Activated B cell treated with CpG ODN at 0.5 μM for 24 hours (primary cell): ENCODE measurements at regions not wholly inside any gene's neighbourhood (a gene's known extent, or its start where the extent isn't known, plus 50 kb on each side); places are given as distances from the start of the nearest gene placed in this dataset.

Source experiments
- ATAC-seq: fragments of 200-7000 bp; cut with Tn5 transposase; one replicate; pipeline ENCODE4 v1.10.0; 2021; ENCODE audit warnings: low read depth, mild to moderate bottlenecking, moderate library complexity
- CTCF ChIA-PET: fragments of 350-600 bp; sonication (Branson Sonifier 250); formaldehyde crosslinking; loops from one replicate; lab custom pipeline; 2021; ENCODE audit warnings: antibody characterized with exemption; lab: Charles Lee
- POLR2A ChIA-PET: fragments of 350-600 bp; sonication (Branson Sonifier 250); formaldehyde crosslinking; loops from one replicate; lab custom pipeline; 2021; ENCODE audit warnings: antibody characterized with exemption; lab: Charles Lee
- DNase-seq: peaks from one replicate; pipeline ENCODE4 v3.0.0; 2022
- H3K27ac Mint-ChIP-seq: one replicate; pipeline ENCODE4 v1.8.0; 2020; ENCODE audit warnings: mixed read lengths
- H3K27me3 Mint-ChIP-seq: one replicate; pipeline ENCODE4 v1.8.0; 2021; ENCODE audit warnings: mixed read lengths
- H3K36me3 Mint-ChIP-seq: one replicate; pipeline ENCODE4 v1.8.0; 2021; ENCODE audit warnings: low read depth, mixed read lengths
- H3K4me1 Mint-ChIP-seq: one replicate; pipeline ENCODE4 v1.8.0; 2021; ENCODE audit warnings: mixed read lengths
- H3K4me3 Mint-ChIP-seq: one replicate; pipeline ENCODE4 v1.8.0; 2020; ENCODE audit warnings: mild to moderate bottlenecking, mixed read lengths
- H3K9me3 Mint-ChIP-seq: one replicate; pipeline ENCODE4 v1.8.0; 2020; ENCODE audit warnings: mixed read lengths
- CTCF ChIP-seq: fragments of 200-600 bp; IDR thresholded peaks from one replicate; pipeline ENCODE4 v1.8.0; 2022; ENCODE audit warnings: antibody characterized with exemption, mild to moderate bottlenecking
- intact Hi-C: fragments of 100-400 bp; cut with micrococcal nuclease; formaldehyde crosslinking; loops from one replicate; pipeline ENCODE4 v1.15.1; 2024

- Mint-ChIP-seq H3K9me3 (no peaks in the 10 kb centered on the region), H3K36me3 (no peaks in the 10 kb centered on the region), H3K27ac (no peak overlapping the region), H3K4me3 (no peak overlapping the region), H3K4me1 (no peaks in the 10 kb centered on the region), H3K27me3 (no peaks in the 10 kb centered on the region)
- DNase-seq (no peak), ATAC-seq (no peak)
- TF ChIP-seq CTCF = no peak
- ChIA-PET POLR2A (no interaction called here), CTCF (no interaction called here)
- intact Hi-C loops = no loop called here
Measured at GRCh38 chrX:16005917-16006316, 117.4 kb upstream of the GRPR start.

- H3K27ac Mint-ChIP-seq = no peak overlapping the region
- no peaks in the 10 kb centered on the region for H3K36me3 Mint-ChIP-seq
- H3K9me3 Mint-ChIP-seq = no peaks in the 10 kb centered on the region
- TF ChIP-seq CTCF = no peak
- H3K4me3 Mint-ChIP-seq = no peak overlapping the region
- no peak for ATAC-seq
- no peak for DNase-seq
- POLR2A ChIA-PET = no interaction called here
- intact Hi-C loops = no loop called here
- no peaks in the 10 kb centered on the region for H3K27me3 Mint-ChIP-seq
- CTCF ChIA-PET = no interaction called here
- H3K4me1 Mint-ChIP-seq = peaks cover 4% of the 10 kb centered on the region
Measured at GRCh38 chrX:16002185-16002584, 121.2 kb upstream of the GRPR start.

GRCh38 chrX:15998350-15998749 is 125.0 kb upstream of the GRPR start:
- Mint-ChIP-seq H3K4me1 (peaks cover 4% of the 10 kb centered on the region), H3K4me3 (peak overlapping the region; percentile 32), H3K36me3 (no peaks in the 10 kb centered on the region), H3K27me3 (no peaks in the 10 kb centered on the region), H3K9me3 (no peaks in the 10 kb centered on the region), H3K27ac (no peak overlapping the region)
- TF ChIP-seq CTCF = no peak
- ChIA-PET CTCF (no interaction called here), POLR2A (no interaction called here)
- no peak for DNase-seq
- intact Hi-C loops = no loop called here
- ATAC-seq = no peak

- Mint-ChIP-seq H3K9me3 (no peaks in the 10 kb centered on the region), H3K4me3 (no peak overlapping the region), H3K27me3 (no peaks in the 10 kb centered on the region), H3K4me1 (peaks cover 26% of the 10 kb centered on the region), H3K27ac (peak overlapping the region; percentile 53), H3K36me3 (no peaks in the 10 kb centered on the region)
- CTCF ChIA-PET = no interaction called here
- no peak for TF ChIP-seq CTCF
- POLR2A ChIA-PET = interaction anchor here (0.5 to 1.2 kb wide), 2 partner anchors 38 to 134 kb away, joined by 3 to 4 read pairs; partner anchors contain the start of gene AP1S2
- intact Hi-C loops = loop anchor here (1.0 to 5.0 kb wide), 3 partner anchors 87 to 135 kb away; partner anchors contain the start of genes AP1S2 and GRPR
- ATAC-seq (no peak), DNase-seq (no peak)
Measured at GRCh38 chrX:15989716-15990115, 133.6 kb upstream of the GRPR start.

- peak; percentile 89 for ATAC-seq
- Mint-ChIP-seq H3K4me3 (peak overlapping the region; percentile 64), H3K9me3 (no peaks in the 10 kb centered on the region), H3K27me3 (no peaks in the 10 kb centered on the region), H3K27ac (peak overlapping the region; percentile 88), H3K4me1 (peaks cover 26% of the 10 kb centered on the region), H3K36me3 (no peaks in the 10 kb centered on the region)
- intact Hi-C loops = loop anchor here (1.0 to 5.0 kb wide), 3 partner anchors 87 to 135 kb away; partner anchors contain the start of genes AP1S2 and GRPR
- DNase-seq = no peak
- CTCF ChIA-PET = no interaction called here
- TF ChIP-seq CTCF = no peak
- POLR2A ChIA-PET = interaction anchor here (0.7 to 1.2 kb wide), 3 partner anchors 11 to 134 kb away, joined by 3 to 4 read pairs (median 3); partner anchors contain the start of gene AP1S2
Measured at GRCh38 chrX:15988661-15989603, 134.3 kb upstream of the AP1S2 start.
